ENCODE measurements at regions not wholly inside any gene's neighbourhood (a gene's known extent, or its start where the extent isn't known, plus 50 kb on each side); places are given as distances from the start of the nearest gene placed in this dataset.

- no peak for TF ChIP-seq POLR2A (IDR thresholded peaks at IDR 0.05; ENCODE audit: low read length)
- no peak for TF ChIP-seq GATA1 (IDR thresholded peaks at IDR 0.05; ENCODE audit: low read depth, low read length)
Observed at GRCh38 chr1:72997041-72997440, 714.7 kb upstream of the NEGR1 start.

Measured in erythroblast (primary cell).